ENCODE measurements at regions not wholly inside any gene's neighbourhood (a gene's known extent, or its start where the extent isn't known, plus 50 kb on each side); places are given as distances from the start of the nearest gene placed in this dataset.
A peak's percentile ranks its signal among the peaks of the same experiment; 100 is the strongest.

DNA sequence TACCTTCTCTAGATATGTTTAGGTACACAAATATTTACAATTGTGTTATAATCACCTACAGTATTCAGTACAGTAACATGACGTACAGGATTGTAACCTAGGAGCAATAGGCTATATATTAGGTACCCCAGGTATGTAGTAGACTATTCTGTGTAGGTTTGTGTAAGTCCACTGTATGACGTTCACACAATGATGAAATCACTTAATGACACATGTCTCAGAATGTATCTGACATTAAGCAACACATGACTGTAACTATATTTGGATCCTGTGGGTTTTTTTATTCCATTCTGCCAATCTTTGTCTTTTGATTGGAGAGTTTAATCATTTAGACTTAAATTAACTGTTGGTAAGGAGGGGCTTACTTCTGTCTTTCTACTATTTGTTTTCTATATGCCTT lies 52.1 kb downstream of the STYXL2 start:
- DNase-seq: no peak

DNA sequence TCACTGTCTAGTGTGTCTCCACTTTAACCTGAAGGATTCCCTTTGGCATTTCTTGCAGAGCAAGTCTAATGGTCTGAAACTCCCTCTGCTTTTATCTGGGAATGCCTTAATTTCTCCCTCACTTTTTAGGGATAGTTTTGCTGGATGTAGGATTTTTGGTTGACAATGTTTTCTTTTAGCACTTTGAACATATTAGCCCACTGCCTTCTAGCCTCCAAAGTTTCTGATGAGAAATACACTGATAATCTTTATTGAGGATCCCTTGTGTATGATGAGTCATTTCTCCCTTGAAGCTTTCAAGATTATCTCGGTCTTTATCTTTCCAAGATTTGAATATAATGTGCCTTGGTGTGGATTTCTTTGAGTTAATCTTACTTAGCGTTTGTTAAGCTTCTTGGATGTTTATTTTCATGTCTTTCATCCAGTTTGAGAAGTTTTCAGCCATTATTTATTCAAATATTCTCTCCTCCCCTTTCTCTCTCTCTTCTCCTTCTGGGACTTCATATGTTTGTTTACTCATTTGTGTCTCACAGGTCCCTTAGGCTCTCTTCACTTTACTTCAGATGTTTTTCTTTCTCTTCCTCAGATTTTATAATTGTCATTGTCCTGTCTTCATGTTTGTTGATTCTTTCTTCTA lies 53.1 kb downstream of the STYXL2 start:
- DNase-seq: no peak

DNA sequence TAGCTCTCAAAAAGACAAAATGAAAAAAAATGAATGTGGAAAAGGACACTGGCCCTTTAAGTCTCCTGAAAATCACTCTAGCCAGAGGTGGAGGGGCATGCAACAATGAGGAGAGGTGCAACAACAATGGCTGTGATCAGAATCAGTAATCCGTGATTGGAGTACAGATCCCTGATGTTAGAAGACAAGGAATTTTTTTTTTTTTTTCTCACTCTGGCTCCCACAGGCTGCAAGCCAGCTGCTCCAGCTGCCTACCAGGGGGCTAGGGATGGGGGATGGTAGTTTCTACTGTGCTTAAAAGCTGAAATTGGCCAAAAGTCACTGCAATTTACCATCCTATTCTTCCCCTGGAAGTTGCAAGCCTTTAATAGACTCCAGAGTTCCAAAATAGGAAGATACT lies 54.5 kb downstream of the STYXL2 start:
- no peak for DNase-seq

DNA sequence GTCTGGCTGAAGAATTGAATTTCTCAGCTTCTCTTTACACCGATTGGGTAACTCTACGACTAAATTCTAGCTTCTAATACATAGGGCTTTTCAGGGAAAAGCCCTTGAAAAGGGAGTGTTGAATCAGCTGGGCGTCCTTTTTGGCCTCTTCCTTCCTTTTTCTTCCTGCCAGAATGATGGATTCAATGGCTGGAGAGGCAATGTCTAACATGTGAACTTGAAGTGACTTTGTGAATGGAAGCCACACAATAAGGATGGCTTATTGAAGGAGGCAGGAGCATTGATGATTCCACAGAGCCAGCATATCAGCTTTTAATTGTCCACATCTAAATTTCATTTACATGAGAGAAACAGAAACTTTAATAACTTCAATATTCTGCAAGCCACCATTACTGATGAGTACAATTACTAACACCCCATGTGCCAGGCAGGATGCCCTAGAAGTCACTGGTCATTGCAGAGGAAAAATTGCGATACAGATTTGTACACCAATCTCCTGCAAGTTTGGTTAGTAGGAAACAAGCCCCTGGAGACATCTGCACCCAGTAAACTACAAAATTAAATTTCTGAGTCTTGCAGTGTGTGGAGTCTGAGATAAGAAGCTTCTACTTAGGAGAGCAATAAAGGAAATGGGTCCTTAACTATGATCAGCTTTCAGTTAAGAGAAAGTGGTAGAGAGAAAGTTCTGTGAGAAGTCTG lies 56.1 kb downstream of the STYXL2 start:
- DNase-seq: peak; percentile 53

DNA sequence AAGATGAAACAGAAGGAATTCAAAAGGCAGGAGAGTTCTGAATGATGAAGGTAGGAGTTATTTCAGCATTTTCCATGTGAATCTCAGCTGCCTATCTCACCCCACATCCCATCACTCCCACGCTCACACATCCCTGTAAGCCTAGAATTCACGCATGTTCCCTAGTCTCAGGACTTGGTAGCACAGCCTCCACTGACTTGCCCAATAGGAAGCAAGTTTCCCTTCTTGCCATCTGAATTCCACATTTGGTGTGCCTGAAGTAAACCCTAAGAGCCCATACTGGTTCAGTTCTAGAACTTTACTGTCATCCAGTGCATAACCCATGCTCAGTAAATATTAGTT lies 56.6 kb downstream of the STYXL2 start:
- no peak for DNase-seq

DNA sequence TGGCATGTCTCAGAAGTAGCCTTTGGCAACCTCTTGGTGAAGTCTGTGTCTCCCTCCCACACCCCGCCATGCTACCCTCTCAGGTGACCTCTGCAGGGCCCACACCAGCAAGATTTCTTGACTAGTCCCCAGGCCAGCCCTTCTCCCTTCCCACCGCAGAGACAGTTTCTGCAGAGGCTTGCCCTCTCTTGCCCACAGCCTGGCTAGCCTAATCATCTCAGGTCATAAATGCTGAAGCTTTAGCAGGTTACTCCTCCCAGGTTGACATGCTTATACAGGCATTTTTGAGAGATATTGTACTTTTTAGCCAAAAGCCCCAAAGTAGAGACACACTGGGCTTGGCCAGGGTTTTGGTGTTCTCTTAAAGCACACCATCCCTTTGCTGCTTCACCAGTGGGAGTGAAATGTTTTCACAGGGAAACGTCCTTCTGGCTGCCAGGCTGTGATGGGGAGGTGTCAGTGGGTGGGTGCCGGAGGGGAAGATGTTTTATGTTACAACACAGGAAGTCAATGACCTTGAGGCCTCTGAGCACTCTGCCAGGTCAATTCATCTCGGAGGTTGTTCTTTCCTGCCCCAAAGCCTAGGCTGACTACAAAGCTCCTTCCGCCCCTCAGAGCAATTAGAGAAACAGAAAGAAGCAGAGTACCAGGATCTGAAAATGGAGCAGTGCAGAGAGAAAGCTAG lies 58.5 kb downstream of the STYXL2 start:
- no peak for DNase-seq

DNA sequence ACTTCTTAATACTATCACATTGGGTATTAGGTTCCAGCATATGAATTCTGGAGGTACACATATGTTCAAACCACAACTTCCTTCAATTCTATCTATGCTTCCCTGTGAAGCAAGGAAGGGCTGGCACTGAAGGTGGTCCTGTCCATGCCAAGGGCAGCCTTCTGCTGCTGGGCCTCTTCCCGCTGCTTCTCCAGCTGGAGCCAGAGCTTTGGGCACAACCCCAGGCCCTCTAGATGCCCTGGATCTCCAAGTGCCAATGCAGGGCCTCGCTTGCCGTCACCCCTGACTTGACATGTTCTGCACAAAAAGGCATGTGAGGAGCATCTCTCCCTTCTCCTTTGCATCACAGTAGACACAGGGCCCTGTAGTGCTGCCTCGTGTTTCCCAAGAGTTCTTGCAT lies 62.6 kb downstream of the STYXL2 start:
- no peak for DNase-seq

DNA sequence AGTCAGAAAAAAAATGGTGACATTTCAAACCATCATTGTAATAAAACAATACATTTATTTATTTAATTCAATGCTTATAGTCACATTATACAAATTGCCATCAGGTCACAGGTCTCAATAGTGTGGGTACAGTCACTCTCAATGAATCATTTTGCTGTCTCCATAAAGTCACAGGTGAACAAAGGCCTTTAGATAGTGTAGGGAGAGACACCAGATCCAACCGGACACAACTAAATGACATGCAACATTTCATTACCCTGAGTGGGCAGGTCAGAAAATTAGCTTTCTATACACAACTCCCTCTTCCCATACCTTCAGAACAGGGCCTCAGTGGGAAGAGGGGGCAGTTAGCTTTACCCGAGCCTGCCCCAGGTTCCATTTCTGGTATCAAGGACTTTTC lies 63.2 kb downstream of the STYXL2 start:
- no peak for DNase-seq

DNA sequence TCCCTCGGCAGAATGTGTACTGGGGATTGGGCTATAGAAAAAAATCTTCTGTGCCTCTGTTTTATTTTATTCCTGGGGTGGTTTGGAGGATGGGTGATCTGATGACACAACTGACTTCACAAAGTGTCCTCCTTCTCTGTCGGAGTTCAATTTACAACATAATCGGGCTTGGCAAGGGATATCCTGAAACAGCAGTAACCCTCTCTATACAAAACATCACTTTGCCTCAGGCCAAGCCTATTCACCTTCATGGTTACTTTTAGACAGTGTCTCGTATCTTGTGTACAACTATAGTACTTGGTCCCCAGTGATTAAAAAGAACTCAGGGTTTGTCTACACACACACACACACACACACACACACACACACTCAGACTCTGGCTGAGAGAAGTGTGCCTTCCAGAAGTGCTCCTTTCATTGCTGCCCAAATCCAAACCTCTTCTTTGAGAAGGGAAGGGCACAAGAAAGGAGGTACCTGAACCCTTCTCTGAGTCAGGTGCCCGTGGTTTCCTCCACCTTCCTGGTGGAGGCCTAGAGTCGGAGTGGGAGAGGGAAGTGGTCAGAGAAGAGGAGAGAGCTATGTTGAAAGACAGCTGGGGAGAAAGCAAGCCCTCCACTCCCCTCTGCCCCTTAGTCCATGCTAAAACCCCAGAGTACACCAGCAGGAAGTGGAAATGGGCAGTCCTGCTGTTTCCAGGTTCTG lies 62.4 kb upstream of the POU2F1 start:
- DNase-seq: peak; percentile 23

DNA sequence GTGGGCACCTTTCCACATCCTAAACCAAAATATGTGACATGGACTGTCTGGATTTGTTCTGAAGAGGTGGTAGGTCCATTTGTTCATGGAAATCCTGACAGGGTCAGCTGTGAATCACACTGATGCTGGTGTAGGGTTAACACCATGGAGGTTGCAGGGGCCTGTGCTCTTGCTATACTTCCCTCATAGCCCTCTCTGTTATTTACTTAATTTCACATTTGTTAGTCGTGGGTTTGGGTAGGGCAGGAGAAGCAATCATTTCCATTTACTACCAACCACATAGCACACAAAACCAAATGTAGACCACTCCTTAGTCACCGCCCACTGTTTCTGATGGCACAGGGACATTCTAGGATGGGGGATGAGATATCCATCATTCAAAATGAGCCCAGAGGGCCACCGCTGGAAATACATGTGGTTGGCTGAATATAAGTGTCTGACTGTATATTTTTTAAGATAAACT lies 61.8 kb upstream of the POU2F1 start:
- DNase-seq: peak; percentile 10

DNA sequence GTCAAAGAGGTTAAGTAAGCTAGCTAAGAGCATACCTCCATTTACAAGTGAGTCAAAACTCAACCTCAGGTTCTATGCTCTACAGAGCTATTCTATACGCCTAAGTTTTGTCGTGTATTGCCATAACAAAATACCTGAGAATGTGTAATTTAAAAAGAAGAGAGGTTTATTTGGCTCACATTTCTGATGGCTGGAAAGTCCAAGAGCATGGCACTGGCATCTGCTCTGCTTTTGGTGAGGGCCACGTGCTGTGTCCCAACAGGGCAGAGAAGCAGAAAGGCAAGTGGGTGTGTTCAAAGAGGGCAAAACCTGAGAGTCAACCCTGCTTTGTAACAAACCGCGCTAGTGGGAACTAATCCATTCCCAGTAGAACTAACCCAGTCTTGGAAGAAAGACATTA lies 60.9 kb upstream of the POU2F1 start:
- DNase-seq: no peak

DNA sequence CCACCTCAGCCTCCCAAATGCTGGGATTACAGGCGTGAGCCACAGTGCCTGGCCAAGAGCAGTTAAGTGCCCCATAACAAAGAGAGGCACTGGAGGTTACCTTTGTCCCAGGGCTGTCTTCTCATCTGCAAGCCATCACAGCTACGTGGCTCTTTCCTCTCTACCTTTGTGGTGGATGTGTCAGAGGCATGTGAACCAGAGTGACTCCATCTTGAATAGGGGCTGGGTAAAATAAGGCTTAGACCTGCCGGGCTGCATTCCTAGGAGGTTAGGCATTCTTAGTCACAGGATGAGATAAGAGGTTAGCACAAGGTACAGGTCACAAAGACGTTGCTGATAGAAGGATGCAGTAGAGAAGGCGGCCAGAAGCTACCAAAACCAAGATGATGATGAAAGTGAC lies 59.4 kb upstream of the POU2F1 start:
- DNase-seq: no peak

DNA sequence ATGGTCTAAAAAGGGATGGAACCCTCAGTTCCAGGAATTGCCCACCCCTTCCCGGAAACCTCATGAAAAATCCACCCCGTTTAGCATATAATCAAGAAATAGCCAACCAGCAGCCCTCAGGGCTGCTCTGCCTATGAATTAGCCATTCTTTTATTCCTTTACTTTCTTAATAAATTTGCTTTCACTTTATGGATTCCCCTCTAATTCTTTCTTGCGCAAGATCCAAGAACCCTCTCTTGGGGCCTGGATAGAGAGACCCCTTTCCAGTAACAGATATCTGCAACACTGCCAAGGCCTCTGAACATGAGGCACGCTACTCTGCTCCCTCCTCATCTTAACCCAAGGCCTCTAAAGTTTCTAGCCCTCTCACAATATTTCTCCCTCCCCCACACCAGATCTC lies 58.9 kb upstream of the POU2F1 start:
- DNase-seq: no peak

DNA sequence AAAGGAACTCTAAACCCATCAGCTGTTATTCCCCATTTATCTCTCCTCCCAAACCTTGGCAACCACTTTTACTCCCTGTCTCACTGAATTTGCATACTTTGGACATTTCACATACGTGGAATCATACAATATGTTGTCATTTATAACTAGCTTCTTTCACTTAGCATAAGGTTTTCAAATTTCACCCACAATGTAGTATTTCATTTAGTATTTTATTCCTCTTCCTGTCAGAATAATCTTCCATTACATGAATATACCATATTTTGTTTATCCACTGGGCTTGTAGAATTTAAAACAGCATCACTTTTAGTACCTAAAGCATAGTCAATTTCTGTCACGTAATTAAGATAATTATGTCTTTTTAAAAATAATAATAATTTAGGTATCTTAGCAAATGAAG lies 55.5 kb upstream of the POU2F1 start:
- DNase-seq: no peak

DNA sequence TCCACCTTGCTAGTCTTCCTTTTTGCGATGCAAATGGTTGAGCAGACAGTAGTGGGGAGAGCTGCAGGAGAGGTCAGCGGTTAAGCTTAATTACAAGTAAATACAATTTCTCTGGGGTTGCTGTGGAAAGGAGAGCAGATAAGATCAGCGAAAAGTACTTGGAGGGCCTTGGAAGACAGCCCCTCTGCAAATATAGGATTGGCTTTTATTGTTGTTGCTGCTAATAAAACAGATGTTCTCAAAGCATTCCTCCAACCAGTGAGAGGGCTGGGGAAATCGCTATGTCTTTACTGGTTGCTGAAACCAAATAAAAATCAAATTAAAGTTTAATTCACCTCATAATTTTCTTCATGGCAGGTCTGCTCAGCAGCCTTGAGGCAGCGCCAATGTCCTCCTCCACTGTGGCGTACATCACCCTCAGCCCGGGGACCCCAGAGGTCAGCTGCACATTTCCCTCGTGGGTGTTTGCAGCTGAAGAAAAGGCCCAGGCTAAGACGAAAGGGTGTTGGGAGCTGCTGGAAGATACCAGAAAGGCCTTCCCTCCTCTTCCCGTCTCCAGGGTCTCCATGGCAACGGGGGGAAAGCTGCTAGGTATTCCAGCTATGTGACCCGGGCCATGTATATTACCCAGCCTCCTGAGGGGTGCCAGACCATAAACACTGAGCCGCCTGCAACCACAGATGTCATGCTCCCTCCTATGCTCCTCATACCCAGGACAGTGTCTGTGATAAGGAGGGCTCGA lies 54.6 kb upstream of the POU2F1 start:
- DNase-seq: no peak

DNA sequence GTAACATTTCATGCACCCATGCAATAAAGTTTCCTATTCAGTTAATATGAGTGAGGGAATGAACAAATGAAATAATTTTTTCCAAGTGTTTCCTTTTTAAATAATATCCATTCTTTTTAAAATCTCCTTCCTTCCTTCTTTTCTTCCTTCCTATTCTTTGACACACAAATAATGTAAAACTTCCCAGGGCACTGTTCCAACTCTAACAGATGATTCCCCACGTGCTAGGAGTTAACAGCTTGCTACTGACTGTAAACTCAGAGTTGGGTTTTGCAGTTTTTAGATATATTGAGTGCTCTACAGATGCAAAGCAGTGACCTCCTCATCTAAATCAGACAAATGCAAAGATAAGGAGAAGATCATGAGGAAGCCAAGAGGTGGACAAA lies 54.0 kb upstream of the POU2F1 start:
- DNase-seq: no peak

DNA sequence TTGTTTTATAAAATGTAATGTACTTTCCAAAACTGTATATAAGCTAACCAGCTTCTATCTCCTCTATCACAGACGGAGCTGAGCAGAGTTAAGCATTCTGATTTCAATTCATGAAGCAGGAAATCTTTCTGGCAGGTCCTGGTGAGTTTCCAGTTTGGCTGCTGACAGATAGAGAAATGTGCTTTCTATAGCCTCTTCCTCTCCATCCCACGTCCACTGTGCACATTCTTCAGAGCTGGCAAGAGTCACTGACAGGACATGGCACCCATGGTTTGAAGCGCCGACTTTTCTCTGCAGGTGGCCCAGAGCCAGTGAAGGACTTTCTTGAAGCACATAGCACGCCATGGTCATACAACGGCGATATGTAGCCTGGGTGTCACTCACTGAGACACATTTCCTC lies 52.3 kb upstream of the POU2F1 start:
- DNase-seq: no peak

DNA sequence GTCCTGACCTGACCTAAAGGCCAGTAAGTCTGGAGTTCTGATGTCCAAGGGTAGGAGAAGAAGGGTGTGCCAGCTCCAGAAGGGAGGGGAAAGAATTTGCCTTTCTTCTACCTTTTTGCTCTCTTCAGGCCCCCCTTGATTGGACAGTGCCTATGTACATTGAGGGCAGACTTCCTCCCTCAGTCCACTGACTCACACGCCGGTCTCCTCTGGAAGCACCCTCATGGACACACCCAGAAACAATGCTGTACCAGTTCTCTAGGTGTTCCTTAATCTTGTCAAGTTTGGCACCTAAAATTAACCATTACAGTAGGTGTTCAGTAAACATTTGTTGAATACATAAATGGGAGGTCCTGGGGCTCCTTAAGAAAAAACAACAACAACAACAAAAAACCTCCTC lies 51.0 kb upstream of the POU2F1 start:
- DNase-seq: no peak

Data from hematopoietic multipotent progenitor cell treated with erythropoietin and hydrocortisone succinate and interleukin-3 and kit ligand, for 4 days (in vitro differentiated cells).